HFFc6 (cell line): ENCODE measurements at regions not wholly inside any gene's neighbourhood (a gene's known extent, or its start where the extent isn't known, plus 50 kb on each side); places are given as distances from the start of the nearest gene placed in this dataset.

Experiments used
- DNase-seq: peaks from one replicate; pipeline ENCODE4 v3.0.0-alpha.2; 2018
- H3K27ac Mint-ChIP-seq: 2 replicates; pipeline ENCODE4 v1.8.0; 2020; ENCODE audit warnings: mild to moderate bottlenecking, mixed read lengths
- H3K27me3 Mint-ChIP-seq: 2 replicates; pipeline ENCODE4 v1.8.0; 2021; ENCODE audit warnings: mild to moderate bottlenecking, moderate library complexity, mixed read lengths; ENCODE audit not compliant: insufficient read depth
- H3K36me3 Mint-ChIP-seq: 2 replicates; pipeline ENCODE4 v1.8.0; 2021; ENCODE audit warnings: low read depth, mixed read lengths
- H3K4me1 Mint-ChIP-seq: 2 replicates; pipeline ENCODE4 v1.8.0; 2020; ENCODE audit warnings: low read depth, mixed read lengths
- H3K4me3 Mint-ChIP-seq: 2 replicates; pipeline ENCODE4 v1.8.0; 2020; ENCODE audit warnings: mild to moderate bottlenecking, moderate library complexity, mixed read lengths
- H3K9me3 Mint-ChIP-seq: 2 replicates; pipeline ENCODE4 v1.8.0; 2020; ENCODE audit warnings: mild to moderate bottlenecking, mixed read lengths
- CTCF ChIP-seq: fragments of 200-600 bp; sonication (generic); IDR thresholded peaks from 2 replicates; pipeline ENCODE4 v1.5.0; 2021; ENCODE audit warnings: antibody characterized with exemption, mild to moderate bottlenecking

- TF ChIP-seq CTCF, result no peak
- peaks cover 2% of the 10 kb centered on the region; the same call in 1 of the 2 replicates for H3K27me3 Mint-ChIP-seq
These were observed 484.5 kb downstream of the KCNJ2 start for GRCh38 chr17:70653850-70654249.

GRCh38 chr17:70654706-70655105 lies 485.4 kb downstream of the KCNJ2 start:
- H3K9me3 Mint-ChIP-seq, result peaks cover 13% of the 10 kb centered on the region; the same call in 1 of the 2 replicates
- no peak for TF ChIP-seq CTCF

More at GRCh38 chr17:70653850-70654249, 484.5 kb downstream of the KCNJ2 start:
- Mint-ChIP-seq H3K4me3 (no peak overlapping the region), H3K36me3 (no peaks in the 10 kb centered on the region), H3K27ac (no peak overlapping the region), H3K9me3 (peaks cover 15% of the 10 kb centered on the region; the same call in 1 of the 2 replicates), H3K4me1 (no peaks in the 10 kb centered on the region)
- DNase-seq, result no peak

GRCh38 chr17:70655176-70655958 lies 486.0 kb downstream of the KCNJ2 start:
- no peaks in the 10 kb centered on the region for H3K27me3 Mint-ChIP-seq
- H3K27ac Mint-ChIP-seq, result no peak overlapping the region
- no peak for DNase-seq
- peaks cover 12% of the 10 kb centered on the region; the same call in 1 of the 2 replicates for H3K9me3 Mint-ChIP-seq
- H3K4me1 Mint-ChIP-seq, result no peaks in the 10 kb centered on the region
- no peaks in the 10 kb centered on the region for H3K36me3 Mint-ChIP-seq
- no peak for TF ChIP-seq CTCF
- H3K4me3 Mint-ChIP-seq, result no peak overlapping the region

More at GRCh38 chr17:70654706-70655105, 485.4 kb downstream of the KCNJ2 start:
- H3K27me3 Mint-ChIP-seq, result peaks cover 1% of the 10 kb centered on the region; the same call in 1 of the 2 replicates
- no peak overlapping the region for H3K4me3 Mint-ChIP-seq
- H3K27ac Mint-ChIP-seq, result no peak overlapping the region
- H3K4me1 Mint-ChIP-seq, result no peaks in the 10 kb centered on the region
- DNase-seq, result no peak
- no peaks in the 10 kb centered on the region for H3K36me3 Mint-ChIP-seq

GRCh38 chr17:70658317-70658716 lies 489.0 kb downstream of the KCNJ2 start:
- H3K36me3 Mint-ChIP-seq, result no peaks in the 10 kb centered on the region
- no peak overlapping the region for H3K4me3 Mint-ChIP-seq
- no peaks in the 10 kb centered on the region for H3K27me3 Mint-ChIP-seq
- no peak overlapping the region for H3K27ac Mint-ChIP-seq
- no peak for DNase-seq
- no peaks in the 10 kb centered on the region for H3K4me1 Mint-ChIP-seq
- TF ChIP-seq CTCF, result no peak
- peaks cover 15% of the 10 kb centered on the region for H3K9me3 Mint-ChIP-seq

- Mint-ChIP-seq H3K36me3 (no peaks in the 10 kb centered on the region), H3K9me3 (peaks cover 15% of the 10 kb centered on the region), H3K4me3 (no peak overlapping the region), H3K27me3 (no peaks in the 10 kb centered on the region), H3K4me1 (no peaks in the 10 kb centered on the region), H3K27ac (no peak overlapping the region)
- no peak for DNase-seq
- no peak for TF ChIP-seq CTCF
These were observed 489.5 kb downstream of the KCNJ2 start for GRCh38 chr17:70658840-70659239.
